Hematopoietic multipotent progenitor cell treated with erythropoietin and hydrocortisone succinate and interleukin-3 and kit ligand, for 17 days (in vitro differentiated cells): ENCODE measurements at regions not wholly inside any gene's neighbourhood (a gene's known extent, or its start where the extent isn't known, plus 50 kb on each side); places are given as distances from the start of the nearest gene placed in this dataset.

Experiments used
- DNase-seq: peaks from one replicate; pipeline ENCODE4 v3.0.0-alpha.2; 2015; ENCODE audit warnings: low spot score

DNA sequence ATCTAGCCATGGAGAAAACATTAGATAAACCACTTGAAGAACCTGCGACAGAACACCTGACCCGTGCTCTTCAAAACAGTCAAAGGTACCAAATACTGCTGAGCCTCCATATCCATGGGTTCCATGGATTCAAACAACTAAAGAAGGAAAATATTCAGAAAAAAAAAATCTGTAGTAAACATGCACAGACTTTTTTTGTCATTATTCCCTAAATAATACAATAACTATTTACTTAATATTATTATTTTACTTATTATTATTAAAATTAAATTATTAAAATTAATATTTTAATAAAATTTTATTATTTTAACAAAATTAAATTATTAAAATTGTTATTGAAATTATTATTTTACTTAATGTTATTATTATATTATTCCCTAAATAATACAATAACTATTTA lies 101.0 kb upstream of the PDE1C start:
- no peak for DNase-seq

DNA sequence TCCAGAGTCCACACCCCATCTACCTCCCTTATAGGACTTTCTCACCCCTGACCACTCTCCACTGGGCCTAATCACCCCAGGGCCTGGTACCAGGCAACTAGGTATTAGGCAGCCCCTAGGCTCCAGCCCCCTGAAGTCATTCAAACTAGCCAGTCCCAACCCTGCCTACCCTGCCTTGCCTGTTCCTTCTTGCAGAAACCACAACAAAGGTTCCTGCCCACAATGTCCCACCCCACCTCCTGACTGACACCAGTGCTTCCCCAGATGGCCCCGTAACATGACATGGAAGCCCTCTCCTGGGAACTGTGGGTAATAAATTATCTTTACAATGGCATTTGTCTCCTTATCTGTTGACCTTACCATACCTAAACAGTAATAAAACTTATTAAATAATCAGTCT lies 100.6 kb upstream of the PDE1C start:
- DNase-seq: no peak

DNA sequence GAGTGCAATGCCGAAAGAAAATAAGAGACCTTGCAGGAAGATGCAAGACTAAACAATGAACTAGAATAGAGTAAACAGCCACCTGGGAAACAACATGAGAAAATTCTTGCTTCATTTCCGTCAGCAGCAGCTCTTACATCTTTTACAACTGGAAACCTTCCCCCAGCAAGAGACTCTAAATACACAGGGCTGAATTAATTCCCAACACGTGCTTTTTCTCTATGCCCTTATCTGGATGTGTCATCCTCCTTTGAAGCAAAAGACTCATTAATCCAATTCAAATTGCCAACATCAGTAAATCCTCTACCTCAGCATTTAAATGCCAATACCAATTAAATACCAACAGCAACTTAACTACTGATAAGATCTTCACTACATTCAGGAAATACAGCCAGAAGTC lies 99.0 kb upstream of the PDE1C start:
- no peak for DNase-seq

DNA sequence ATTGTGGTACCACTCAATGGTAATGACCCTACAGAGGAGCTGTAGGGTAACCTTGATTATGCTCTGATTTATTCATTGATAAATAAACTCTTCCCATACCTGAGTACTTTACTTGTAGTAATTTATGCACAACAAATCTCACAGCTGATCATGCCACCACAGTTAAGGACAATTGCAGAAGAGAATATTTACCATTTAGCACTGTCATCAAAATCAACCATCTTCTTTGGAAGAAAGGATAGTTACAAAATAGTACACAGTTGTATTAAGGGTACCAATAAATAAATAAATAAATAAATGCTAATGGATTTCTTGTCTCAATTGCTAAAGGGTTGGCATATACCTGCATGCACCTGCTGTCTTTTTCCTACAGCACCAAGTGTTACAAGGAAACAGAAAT lies 97.6 kb upstream of the PDE1C start:
- DNase-seq: no peak

DNA sequence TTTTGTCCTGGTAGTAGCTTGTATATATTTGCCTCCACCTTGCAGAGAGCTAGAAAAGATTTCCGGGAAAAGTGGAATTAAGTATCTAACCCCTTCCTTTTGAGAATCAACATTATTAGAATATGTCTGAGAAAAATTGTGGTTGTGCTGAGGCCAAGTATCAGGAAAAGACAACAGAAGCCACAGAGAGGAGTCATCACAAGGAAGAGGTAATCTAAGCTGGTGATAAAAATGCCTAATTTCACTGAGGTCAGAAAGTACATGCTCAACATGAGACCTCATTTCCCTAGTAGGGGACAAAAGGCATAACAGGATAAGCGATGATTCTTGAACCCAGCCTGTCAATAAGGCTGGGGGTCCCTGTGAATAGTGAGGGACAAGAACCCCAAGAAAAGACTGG lies 97.0 kb upstream of the PDE1C start:
- no peak for DNase-seq

DNA sequence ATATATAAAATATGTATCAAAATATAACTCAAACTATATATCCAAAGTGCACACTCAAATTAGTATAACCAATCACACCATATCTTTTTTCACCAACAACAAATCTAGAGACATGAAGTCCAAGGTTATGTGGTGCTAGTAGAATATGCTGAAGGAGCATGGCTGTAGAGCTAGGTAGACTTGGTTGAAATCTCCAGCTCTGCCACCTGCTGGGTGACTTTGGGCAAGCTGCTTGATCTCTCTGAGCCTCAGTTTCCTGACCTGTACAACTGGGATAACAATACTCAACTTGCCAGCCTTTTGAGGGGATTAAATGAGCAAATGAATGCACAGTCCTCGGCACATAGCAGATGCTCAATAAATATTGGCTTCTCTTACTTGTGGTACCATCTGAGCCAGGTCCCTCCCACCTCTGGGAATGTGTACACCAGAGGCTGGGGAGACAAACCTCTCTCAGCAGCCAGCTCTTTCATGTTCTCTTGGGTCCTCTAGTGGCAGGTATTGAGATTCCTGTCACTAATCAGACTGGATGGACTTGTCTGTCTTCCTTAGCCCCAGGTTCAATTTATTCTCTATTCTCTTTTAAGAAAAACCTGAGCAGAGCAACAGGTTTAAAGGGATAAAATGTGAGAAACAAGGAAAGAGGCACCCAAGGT lies 94.3 kb upstream of the PDE1C start:
- DNase-seq: no peak

DNA sequence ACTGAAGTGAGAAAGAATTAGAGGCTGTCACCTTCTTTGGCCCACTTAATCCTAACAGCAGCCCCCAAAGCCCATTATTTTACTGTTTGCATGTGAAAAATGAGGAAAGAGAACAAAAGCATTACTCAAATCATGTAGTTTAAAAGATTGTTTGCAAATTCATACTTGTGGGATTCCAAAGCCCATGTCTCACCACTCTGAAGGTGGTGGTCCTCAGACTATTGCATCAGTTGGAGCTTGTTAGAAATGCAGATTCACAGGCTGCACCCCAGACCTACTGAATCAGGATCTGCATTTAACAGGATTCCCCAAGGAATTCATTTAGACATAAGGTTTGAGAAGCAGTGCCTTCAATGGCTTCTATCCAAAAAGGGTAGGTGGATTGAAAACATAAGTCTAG lies 93.7 kb upstream of the PDE1C start:
- no peak for DNase-seq

DNA sequence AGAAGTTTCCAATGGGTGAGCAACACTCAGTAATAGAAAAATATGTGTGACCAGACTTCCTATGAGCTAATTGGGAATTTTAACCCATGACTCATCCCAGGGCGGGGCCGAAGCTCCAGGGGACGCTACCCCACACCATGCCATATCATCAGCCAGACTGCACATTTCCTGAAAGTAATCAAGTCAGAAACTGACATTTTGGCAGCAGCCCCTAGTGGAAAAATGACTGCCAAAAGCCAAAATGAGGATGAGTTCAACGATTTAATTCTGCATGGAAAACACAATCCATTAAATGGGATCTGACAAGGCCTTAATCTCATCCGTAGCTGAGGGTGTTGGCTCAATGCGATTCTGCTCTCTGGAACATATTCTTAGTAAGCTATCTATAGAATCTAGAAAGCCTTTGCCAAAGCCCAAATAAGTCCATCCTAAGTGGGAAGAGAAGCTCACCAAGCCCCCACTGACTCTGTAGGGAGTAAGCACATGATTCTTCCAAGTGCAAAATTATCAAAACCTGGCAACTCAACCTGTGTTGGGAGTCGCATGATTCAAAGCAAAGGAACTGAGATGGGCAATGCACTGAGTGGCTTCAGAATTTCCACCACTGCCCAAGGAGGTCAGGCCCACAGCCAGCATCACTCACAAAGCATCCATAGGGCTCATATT lies 93.1 kb upstream of the PDE1C start:
- DNase-seq: no peak

DNA sequence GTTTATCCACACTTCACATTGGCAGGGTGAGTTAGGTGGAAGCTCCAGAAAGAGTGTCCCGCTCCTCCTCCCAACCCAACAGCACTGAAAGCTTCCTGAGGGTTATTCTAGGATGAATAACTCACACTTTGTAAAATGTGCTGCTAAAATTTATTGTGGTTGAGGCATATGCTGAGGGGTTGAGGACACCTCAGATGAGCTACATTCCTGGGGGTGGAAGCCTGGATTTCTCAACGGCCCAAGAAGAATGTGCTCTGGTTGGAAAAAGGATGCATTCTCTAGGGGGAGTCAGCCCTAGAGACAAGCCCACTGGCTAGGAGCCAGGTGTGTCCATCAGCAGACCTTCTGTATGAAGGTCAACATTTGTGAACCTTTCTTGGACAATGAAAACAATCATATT lies 91.5 kb upstream of the PDE1C start:
- DNase-seq: no peak

DNA sequence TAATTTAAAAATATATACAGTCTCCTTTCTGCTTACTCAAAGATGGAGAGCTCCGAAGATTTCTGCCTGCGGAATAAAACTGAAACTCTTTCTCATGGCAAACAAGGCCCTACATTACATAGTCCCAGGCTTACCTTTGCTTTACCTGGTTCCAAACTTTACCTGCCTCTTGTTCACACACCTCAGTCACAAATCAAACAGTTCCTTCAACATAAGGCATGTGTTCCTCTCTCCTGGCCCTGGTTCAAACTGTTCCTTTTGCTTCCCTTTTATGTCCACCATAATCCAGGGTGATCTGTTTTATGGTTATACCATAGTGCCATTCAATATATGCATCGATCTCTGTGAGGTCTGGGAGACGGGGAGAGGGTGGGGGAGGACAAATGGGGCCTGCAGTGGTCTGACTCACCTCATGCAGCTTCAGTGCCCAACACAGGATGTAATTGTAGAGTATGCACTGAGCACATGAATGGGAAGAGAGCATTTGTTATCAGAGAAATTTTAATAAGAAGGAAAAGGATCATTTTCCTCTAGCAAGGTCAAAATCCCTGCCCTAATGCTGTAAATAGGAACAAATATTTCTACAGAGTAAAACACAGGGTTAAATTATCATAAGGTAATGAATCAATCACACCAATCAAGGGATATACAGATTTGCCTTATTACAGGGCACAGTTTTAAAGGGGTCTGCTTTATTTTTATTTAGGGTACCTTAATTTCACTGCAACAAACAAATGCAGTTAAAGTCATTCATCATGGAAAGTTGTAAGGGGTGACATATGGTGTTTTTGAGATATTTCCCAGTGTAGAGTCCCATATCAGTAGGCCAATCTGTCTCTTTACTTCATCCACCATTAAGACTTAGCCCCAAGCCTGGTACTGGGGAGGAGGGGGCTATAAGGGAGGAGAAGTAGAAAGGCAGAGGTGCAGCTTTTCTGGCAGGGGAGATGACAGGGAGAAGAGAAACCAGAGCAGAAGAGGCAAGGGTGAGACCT lies 88.8 kb upstream of the PDE1C start:
- no peak for DNase-seq

DNA sequence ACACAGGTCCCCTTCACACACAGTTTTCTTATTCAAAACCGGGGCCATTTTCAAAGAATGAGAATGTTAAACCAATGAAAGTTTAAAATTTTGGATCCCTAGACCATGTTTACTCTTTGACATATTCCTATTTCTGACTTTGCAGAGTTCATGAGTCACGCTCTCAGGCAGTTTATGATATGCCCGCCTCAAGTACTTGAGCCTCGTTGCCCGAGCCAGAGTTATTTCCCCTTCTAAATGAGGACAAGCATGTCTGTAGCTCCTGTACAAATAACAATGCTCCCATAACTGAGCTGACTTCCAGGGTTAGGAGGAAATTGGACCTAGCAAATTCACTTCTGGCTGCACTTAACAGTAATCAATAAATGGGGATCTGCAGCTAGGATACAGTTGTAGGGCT lies 87.9 kb upstream of the PDE1C start:
- no peak for DNase-seq

DNA sequence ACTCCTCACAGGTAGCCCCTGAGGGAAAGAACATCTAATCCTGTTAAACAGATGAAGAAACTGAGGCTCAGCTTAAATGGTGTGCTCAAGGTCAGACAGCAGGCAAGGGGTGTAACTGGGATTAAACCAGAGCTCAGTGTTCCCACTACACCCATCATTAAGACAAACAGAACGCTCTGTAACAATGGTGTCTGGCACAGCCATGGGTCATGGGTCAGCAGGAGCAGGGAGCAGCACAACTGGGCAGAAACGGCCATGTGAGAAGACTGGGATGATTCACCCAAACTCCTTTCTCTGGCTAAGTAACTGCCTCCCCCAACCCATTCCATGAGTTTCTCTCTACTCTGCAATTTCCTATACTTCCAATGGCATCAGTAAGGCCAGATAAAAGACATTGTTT lies 85.5 kb upstream of the PDE1C start:
- no peak for DNase-seq

DNA sequence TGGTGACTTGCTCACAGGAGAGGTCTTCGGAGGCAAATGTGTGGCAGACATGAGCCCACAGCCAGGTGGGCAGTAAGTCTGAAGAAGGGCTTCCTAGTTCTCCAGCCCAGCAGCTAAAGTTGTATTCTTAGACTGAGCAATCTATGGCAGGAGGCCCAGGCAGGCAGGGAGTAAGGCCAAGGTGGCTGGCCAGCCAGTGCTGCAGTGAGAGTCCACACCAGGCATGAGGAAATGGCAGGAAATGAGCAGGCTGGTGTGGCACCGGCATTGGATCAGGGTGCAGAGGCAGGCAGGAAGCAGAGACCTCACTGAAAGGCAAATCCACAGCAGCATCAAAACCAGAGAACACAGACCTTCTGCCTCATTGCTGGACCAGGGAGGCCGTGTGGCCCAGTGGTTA lies 84.6 kb upstream of the PDE1C start:
- DNase-seq: no peak

DNA sequence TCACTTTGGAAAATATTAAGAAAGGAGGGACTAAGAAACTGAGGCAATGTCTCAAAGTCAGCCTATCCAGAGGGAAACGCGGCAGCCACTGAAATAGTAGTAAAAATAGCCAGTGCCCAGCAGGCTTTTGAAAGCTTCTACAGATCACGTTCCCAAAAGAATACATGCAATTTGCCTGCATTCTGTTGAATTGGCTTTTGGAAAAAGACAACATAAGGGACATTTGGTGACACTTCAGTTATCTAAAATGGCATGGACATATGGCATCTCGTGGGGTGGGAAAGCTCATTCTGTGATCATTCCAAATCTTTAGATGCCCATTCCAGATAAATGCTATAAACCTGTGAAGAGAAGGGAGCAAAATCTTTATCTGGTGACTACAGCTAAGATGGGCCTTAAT lies 82.8 kb upstream of the PDE1C start:
- DNase-seq: no peak

DNA sequence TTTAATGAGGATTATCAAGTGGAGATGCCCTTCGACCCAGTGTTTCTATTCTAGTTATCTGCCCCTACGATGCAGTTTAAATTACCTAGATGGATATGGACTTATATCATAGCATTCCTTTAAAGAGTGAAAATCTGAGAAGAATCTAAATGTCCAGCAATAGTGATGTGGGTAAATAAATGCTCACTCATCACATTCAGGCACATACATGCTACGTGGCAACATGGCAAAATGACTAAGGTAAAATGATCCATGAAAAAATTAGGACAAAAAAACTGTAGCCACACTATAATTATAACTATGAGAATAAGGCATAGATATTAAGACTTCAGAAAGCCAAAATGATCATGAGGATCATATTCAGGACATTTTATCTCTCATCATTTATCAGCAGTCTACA lies 82.4 kb upstream of the PDE1C start:
- DNase-seq: no peak

DNA sequence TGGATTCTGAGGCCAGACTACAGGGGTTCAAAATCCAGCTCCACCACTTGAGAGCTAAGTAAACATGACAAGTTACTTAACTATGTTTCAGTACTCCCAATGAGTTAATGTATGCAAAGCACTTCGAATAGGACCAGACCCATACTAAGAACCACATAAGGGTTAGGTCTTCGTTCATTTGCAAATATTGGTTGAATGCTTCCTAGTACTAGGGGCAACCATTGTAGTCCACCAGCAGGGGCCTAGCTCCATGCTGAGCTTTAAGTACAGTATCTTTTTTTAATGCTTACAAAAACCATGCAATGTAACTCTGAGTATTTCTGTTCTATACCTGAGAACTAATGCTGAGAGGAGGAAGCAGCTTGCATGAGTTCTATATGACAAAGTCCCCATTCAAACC lies 80.4 kb upstream of the PDE1C start:
- DNase-seq: no peak

DNA sequence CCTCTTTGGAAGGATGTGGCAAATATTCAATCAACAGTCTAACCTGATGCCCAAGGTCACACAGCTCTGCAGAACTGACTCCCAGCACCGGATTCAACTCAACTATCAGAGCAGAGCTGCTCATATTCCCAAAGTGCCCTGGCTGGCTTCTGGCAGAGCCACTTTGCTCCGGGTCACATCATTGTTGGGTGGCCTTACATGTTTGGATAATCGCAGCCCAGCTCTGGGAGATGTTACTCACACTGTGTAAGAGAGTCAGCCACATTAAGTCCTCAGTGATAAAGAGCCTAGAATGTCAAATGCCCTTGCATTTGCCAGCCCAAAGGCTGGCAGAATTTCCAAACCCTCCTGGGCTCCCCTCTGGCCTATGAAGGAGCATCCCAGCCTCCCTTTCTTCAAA lies 79.8 kb upstream of the PDE1C start:
- DNase-seq: no peak

DNA sequence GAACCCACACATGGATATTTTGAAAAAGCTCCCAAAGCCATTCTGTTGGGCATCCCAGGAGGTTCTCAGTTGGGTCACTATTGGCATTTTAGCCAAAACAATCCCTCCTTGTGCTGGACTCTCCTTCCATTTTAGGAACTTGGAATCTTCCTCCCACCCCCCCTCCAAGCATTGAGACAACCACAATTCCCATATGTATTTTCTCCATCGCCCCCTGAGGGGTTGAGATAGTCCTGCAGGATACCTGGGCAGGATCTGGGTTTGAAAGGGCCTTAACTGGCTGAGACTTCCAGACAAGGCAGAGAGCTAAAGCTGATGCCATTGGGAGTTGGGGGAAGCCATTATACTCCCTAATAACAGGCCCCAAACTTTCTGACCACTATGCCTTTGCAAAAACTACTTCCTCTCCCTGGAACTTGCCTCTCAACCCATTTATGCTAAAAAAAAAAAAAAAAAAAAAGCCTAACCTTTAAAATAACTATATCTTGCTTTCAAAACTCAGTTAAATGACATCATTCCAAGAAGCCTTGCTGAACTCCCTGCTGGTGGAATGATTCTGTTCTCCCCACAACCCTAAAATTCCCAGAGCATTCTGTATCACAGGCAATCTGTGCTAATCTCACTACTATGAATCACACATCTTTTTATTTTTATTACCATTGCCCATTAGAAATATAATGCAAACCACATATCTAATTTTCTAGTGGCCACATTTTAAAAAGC lies 77.5 kb upstream of the PDE1C start:
- no peak for DNase-seq

DNA sequence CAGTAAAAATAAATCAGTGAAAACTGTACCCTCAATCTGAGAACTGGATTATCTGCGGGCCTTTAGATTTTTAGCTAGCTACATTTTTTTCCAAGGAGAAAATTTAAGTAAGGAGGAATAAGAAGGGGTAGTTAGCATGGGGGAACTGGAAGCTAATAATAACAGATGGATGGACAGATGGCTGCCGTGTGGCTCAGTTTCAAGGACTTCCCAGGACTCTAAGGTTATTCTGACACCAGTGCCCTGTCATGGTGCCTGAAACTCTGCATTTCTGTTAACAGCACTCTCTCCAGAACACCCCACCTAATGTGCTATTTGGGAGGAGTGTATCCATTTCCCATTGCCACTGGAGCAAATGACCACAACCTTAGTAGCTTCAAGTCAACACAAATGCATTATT lies 75.7 kb upstream of the PDE1C start:
- DNase-seq: no peak

DNA sequence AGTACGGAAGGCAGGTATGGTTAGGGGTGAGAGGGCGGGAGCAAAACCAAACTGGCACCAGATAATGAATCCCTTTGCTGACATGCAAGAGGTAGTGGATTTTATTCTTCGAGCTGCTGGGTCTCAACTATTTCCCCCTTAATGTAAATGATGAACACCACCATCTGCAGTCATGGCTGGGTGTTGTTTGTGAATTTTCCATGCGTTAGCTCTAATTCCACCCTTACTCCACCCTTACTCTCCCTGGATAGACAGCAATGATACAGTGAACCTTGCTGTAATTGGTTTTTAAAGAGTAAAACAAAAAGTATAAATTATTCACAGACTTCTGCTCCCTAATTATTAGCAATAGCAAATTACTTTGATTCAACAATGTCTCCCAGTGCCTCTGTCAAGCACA lies 74.5 kb upstream of the PDE1C start:
- DNase-seq: no peak

DNA sequence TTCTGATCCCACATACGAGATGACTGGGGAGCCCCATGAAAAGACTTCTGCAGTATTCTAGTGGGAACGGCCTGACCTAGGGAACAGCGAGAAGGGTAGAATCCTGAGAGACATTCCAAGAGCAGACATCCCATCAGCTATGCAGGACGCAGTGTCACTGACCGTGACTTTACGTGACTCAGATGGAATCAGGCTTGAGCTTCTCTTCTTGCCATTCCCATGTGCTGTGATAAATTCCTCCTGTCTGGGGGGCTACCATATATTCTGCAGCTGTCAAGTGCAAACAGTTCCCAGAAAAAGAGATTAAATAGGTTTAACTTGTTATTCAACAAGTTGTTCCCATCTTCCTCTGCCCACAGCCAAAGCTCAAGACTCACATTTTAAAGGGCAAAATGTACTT lies 73.1 kb upstream of the PDE1C start:
- DNase-seq: no peak

DNA sequence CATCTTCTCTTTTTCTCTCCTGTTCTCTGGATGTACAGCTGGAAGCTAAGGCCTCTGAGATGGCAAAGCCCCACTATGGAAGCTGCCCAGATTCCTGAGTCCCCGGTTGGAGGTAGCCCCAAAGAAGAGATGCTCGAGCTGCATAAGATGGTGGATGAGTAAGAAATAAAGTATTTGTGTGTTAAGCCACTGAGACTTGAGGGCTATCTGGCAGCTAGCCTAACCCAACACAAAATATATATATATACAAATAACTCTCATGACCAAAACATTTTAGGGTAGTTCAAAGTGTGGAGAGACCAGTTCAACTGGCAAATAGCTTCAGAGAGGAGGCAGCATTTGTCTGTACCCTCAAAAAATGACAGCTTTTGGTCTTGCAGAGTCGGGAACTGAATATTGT lies 72.4 kb upstream of the PDE1C start:
- no peak for DNase-seq
